Sciatic nerve (tissue), 2 donors: ENCODE measurements at regions not wholly inside any gene's neighbourhood (a gene's known extent, or its start where the extent isn't known, plus 50 kb on each side); places are given as distances from the start of the nearest gene placed in this dataset.
"Not testable (repeated sequence)": the region's sequence is repeated elsewhere in the genome, so short reads cannot be mapped to it uniquely, and the experiment has no call there.

Experiments used
- ATAC-seq: fragments of 200-7000 bp; cut with Tn5 transposase; one replicate; pipeline ENCODE4 v1.9.1; 2020; ENCODE audit warnings: mild to moderate bottlenecking, moderate library complexity
- DNase-seq: peaks from one replicate; pipeline ENCODE4 v3.0.0-alpha.2; 2020; ENCODE audit warnings: low spot score
- intact Hi-C: fragments of 100-400 bp; cut with DNase I; formaldehyde crosslinking; loops from one replicate; pipeline ENCODE4 v1.14.2; 2022
- donor health status: DM: no; HTN: no; CAD: no.
- donor health status: DM: no; HTN: no; CAD: no.

DNA sequence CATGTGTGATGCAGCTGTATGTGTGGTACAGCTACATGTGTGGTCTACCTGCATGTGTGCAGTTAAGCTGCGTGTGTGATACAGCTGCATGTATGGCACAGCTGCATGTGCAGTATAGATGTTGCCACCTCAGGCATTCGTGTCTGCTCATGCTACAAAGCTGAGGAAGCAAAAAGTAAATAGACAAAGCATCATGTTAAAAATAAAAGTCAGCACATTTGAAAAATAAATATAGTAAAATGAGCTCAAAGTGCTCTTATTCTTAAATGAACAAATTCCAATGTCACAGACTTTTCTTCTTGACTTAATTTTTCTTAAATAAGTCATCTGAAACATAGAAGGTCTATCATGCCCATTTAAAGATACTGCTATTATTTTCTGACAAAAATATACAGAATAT is 519.3 kb upstream of the SOX11 start:
- intact Hi-C loops = no loop called here
- no peak for DNase-seq
- no peak for ATAC-seq

GRCh38 chr2:5173876-5174535 is 518.2 kb upstream of the SOX11 start:
- DNase-seq (no peak), ATAC-seq (no peak)
- intact Hi-C loops = no loop called here

DNA sequence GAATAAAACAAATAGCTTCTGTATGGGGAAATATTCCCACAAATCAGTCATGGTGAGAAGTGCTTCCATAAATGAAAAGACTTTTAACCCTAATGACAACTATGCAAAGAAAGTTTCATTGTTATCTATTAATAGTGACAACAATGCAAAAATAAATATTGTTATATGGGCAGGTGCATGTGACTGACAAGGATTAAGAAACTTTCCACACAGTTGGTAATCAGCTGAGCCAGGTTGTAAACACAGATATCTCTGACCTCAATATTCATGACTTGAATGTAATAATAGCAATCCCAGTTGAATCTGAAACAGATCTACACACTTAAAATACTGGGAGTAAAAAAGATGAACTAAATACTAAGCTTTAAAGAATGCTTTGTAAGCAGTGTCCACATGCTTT is 517.0 kb upstream of the SOX11 start:
- intact Hi-C loops = no loop called here
- DNase-seq (no peak), ATAC-seq (no peak)

- intact Hi-C loops = no loop called here
These were observed 515.4 kb upstream of the SOX11 start for GRCh38 chr2:5176764-5177163.

GRCh38 chr2:5183031-5183430 is 509.2 kb upstream of the SOX11 start:
- no peak for ATAC-seq
- DNase-seq = no peak
- intact Hi-C loops = no loop called here

More at GRCh38 chr2:5176764-5177163, 515.4 kb upstream of the SOX11 start:
- DNase-seq = no peak
- ATAC-seq = no peak

GRCh38 chr2:5187283-5187682 is 504.9 kb upstream of the SOX11 start:
- no peak for ATAC-seq
- DNase-seq = no peak
- intact Hi-C loops = no loop called here

DNA sequence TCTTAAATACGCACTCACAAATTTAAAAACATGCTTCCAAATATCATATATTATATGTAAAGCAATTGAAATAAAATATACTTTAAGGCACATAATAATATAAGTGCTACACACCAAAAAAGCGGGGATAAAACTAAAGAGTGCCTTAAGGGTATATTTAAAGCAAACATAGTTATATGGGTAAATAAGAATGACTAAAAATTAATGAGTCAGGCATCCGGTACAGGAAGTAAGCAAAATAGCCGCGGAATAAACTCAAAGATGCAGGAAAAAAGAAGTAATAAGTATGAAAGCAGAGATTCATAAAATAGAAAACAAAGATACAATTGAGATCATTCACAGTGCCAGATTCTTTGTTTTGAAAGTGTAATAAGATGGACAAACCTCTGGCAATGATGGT is 503.5 kb upstream of the SOX11 start:
- DNase-seq = no peak
- intact Hi-C loops = no loop called here
- ATAC-seq = no peak

DNA sequence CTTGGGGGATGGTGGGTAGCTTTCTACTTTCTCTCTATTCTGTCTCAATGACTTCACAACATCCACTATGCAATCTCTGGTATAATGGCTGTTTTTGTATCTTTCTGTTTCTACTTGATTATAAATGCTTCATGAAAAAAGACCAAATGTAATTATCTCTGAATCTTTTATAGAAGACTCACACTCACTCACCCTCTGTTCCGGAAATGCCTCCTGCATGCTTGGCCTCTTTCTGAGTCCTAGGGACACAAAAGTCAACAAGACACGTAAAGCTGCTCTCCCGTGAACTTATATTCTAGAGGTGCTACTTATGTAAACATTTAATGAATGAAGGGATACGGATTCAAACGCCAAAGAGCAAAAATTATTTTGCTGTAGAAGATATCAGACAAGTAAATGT is 502.2 kb upstream of the SOX11 start:
- intact Hi-C loops = no loop called here
- ATAC-seq (no peak), DNase-seq (no peak)

DNA sequence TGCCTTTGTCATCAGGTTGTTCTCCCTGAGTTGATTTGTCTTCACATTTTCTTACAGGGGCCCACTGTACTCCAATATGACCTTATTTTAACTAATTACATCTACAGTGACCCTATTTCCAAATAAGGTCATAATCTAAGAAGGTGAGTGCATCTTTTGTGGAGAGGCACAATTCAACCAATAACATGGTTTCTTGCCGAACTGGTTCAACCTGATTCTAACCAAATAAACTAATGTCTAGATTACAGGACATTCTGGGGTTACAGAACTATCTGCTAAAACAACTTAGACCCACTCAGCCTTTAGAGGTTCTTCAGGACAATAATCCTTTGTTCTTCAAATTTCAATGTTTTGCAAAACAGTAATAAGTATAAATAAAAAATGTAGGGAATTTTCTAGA is 496.5 kb upstream of the SOX11 start:
- no peak for DNase-seq
- no peak for ATAC-seq
- intact Hi-C loops = no loop called here

DNA sequence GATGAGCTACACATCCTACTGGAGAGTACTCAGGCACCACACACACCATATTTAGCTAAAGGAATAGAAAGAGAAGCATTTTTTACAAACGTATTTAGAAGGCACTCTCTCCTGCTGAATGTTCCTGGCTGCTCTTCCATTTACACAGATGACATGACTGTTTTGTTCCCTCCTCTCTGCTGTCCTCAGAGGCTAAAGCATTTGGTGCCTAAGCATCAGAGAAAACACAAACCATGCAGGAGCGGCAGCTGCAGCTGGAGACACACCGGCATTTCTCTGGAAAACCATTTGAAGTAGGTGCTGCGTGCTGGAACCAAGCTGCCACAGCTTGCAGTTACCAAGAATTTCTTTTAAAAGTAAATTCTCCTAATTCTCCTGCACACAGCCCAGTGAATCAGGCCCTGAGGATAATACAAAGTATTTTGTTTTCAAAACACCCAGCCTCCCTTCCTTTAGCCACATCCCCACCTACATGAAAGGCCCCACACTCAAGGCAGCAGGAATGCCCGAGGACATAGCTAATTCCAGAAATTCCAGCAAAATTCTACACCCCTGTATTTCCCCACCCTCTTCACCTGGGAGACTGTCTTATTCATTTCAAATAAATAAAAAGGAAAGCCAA is 488.9 kb upstream of the SOX11 start:
- intact Hi-C loops = no loop called here
- no peak for ATAC-seq
- DNase-seq = no peak

DNA sequence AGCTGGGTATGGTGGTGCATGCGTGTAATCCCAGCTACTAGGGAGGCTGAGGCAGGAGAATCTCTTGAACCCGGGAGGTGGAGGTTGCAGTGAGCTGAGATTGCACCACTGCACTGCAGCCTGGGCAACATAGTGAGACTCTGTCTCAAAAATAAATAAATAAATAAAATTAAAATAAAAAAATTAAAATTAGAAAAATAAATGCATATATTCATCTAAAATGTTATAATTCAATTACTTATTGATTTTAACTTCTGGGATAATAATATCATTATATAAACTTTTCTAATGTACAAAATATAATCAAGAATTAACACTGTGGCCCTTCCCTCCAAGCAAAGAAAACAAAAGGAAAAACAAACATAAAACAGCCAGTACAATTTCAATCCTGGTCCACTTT is 485.4 kb upstream of the SOX11 start:
- ATAC-seq, intact Hi-C loops: not testable (repeated sequence)

DNA sequence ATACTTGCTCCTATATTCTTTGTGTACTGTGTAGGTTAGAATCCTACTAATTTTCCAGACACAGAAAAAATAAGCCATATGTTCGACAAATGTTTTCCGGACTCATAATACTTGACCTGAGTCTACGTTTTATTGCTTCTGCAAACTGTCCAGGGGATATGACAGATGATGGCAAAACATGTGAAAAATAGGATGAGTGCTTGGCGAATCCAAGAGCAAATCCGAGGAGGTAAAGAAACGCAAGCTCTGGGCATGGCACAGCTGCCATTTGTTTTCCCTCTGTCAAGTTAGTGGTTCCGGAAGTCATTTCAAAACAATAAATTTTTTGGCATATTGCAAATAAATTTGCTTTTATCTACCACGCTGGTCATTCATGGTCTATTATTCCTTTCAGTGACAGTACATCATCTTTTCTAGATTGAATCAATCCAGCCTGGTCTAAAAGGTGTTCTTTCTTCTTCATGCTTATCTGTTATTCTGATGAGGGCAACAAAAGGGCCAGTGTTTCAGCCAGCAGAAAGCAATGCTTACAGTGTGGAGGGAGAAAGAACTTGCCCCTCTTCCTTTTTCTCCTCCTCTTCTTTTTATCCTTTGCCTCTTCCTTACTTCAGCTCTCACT is 476.1 kb upstream of the SOX11 start:
- ATAC-seq = no peak
- intact Hi-C loops = no loop called here
- DNase-seq = no peak

More for the DNA sequence above, 485.4 kb upstream of the SOX11 start:
- not testable (repeated sequence) for DNase-seq

DNA sequence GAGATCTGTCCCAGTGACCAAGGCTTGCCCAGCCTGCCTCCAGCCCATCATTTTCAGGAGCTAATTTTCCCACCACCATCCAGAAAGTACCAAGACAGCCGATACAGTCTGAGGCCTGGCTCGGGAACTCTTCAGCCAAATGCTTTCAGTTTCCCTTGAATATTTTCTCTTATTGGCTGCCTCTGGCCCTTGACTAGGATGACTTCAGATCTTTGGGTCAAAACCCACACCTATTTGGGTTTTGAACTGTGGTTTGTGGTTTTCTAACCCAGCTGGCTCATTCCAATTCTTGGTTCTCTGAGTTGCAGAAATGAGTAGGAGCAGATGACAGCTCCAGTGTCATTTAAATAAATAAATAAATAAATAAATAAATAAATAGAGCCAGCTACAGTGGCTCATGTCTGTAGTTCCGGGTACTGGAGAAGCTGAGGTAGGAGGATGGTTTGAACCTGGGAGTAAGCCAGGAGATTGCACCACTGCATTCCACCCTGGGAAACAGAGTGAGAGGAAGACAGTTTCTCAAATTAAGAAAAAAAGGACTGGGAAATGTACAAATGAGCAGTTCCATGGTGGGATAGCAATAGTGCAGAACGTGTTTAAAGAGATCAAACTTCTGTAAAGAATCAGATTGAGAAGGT is 465.0 kb upstream of the SOX11 start:
- DNase-seq (no peak), ATAC-seq (no peak)
- intact Hi-C loops = no loop called here

DNA sequence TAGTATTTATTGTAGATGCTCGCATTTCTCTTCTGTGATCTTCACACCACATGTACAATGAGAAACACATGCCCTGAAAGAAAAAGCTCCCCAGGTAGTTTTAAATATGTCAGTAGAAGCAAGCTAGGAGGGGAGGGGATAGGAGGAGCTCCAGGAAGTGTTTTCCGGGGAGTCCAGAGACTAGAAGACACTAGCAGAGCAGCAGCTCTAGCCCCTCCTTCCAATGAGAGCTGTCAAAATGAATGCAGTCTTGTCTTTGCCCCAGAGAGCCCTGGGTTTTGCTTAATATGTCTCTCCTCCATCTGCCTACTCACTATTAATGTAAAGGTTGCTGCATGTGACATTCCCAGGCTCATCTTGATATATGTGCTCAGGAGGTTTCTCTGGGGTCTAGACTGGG is 462.6 kb upstream of the SOX11 start:
- DNase-seq = no peak
- intact Hi-C loops = no loop called here
- ATAC-seq = no peak

DNA sequence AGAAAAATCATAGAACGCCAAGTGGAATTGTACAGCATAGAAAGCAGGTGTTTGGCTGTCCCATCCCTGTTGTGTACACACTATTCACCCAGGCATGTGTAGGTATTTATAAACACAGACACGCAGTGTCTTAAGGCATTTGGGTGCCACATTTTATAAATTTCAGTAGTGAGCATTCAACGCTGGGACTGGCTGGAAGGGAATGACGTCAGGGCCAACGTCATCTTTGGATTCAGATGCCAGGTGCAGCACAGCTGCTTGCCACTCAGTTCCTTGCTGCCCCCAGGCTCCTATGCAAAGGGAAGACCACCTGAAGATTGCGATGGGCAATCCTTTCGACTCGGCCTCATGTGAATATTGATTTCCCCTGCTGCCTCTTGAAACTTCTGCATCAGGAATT is 461.7 kb upstream of the SOX11 start:
- ATAC-seq (no peak), DNase-seq (no peak)
- intact Hi-C loops = no loop called here

DNA sequence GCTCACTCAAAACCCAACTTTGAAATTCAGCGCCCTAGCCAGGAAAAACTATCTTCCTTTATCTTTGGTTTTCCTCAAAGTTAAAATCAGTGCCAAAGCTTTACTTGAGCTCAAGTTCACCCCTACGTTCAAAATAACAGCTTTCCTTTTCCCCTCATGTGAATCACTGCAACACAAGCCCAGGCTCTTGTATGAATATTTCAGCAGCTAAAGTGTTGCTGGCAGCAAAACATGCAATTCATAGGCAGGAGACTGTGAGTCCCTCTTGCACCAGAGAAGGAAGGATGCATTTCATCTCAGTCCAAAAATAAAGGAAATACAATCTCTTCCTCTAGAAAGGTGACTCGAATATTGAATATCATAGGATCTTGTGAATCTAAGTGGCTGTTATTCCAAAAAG is 461.3 kb upstream of the SOX11 start:
- intact Hi-C loops = no loop called here
- DNase-seq (no peak), ATAC-seq (no peak)

DNA sequence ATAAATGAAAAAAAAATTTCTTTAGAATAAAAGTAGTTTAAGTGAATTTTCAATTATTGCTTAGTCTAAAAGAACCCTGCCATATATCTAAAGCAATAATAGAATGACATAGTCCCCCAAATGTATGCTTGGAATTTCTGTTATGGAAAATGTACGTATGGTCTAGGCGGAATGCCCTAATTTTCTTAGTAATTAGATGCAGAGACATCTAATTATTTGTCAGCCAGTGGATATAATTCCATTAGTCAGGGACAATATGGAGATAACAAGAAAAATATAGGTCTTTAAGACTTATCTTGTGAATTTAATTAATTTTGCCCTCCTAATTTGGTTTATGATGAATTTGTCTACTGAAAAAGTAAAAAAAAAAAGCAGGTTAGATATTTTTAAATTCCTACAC is 460.9 kb upstream of the SOX11 start:
- intact Hi-C loops = no loop called here
- ATAC-seq (no peak), DNase-seq (no peak)

- intact Hi-C loops = no loop called here
- ATAC-seq (no peak), DNase-seq (no peak)
These were observed 457.6 kb upstream of the SOX11 start for GRCh38 chr2:5234563-5234962.

GRCh38 chr2:5235701-5236100 is 456.5 kb upstream of the SOX11 start:
- no peak for DNase-seq
- intact Hi-C loops = no loop called here
- ATAC-seq = no peak

DNA sequence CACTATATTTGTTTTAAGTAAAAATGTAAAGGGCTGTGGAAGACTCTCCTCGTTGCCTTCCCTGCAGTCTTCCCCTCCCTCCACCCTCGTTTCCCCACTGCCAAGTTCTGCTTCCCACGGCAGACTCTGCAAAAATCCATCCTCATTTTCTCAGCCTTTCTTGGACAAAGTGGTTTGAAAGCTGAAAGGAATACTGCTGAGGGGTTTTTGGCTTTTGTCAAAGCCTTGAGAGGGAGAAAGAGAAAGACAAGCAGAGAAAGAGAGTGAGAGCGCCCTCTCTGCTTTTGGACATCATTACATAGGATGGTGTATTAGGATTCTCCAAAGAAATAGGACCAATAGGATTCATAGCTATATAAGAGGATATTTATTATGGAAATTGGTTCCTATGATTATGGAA is 455.9 kb upstream of the SOX11 start:
- no peak for ATAC-seq
- intact Hi-C loops = no loop called here
- DNase-seq = no peak
